K562 (cell line): ENCODE measurements at regions not wholly inside any gene's neighbourhood (a gene's known extent, or its start where the extent isn't known, plus 50 kb on each side); places are given as distances from the start of the nearest gene placed in this dataset.

Experiments used
- ATAC-seq: fragments of 200-7000 bp; cut with Tn5 transposase; 3 replicates; pipeline ENCODE4 v1.9.1; 2020; ENCODE audit warnings: moderate library complexity
- BruUV-seq: library from RNA; stranded (reverse); fragments of 400-500 nt; replicated peaks from 2 replicates; lab custom pipeline; 2021; lab: Mats Ljungman, UMichigan
- CTCF ChIA-PET: fragments of 300-600 bp; formaldehyde crosslinking; extraction: SDS; loops from one replicate; lab custom pipeline; 2021; ENCODE audit warnings: low intra/inter-chr PET ratio; lab: Yijun Ruan, JAX
- POLR2A ChIA-PET: fragments of 300-600, 350-650 bp; sonication (Branson Sonifier 250); formaldehyde crosslinking; extraction: SDS; loops from one replicate; lab custom pipeline; 2021; ENCODE audit warnings: antibody characterized with exemption, inconsistent platforms; lab: Yijun Ruan, JAX
- DNase-seq, 4 experiments: peaks; one replicate each; pipeline versions ENCODE4 v3.0.0 to v3.0.0-alpha.2; 2011 to 2018; ENCODE audit warnings: low spot score in 3 of 4, mixed read lengths in 3 of 4; ENCODE audit errors: extremely low read depth in 1 of 4
- FAIRE-seq: peaks from 2 replicates; lab custom pipeline; 2011; peaks lifted over from hg19 to GRCh38; lab: Jason Lieb, UNC
- H2AFZ ChIP-seq: 2 replicates; pipeline ENCODE4 v1.6.0; 2011; ENCODE audit warnings: low read depth, low read length, control low read depth, inconsistent platforms
- H3K27ac ChIP-seq: fragments of 200-600 bp; 3 replicates; pipeline ENCODE4 v1.8.0; 2011; ENCODE audit warnings: low read depth, mild to moderate bottlenecking, control low read depth, inconsistent platforms, low read length, moderate library complexity, mixed read lengths; ENCODE audit errors: extremely low read depth
- H3K27me3 ChIP-seq, 2 experiments: fragments of 300-600 bp in 1 of 2; 2 replicates in 1 of 2; 3 replicates in 1 of 2; pipeline versions ENCODE4 v1.6.0 to v1.8.0; 2011; ENCODE audit warnings: inconsistent platforms in 2 of 2, low read length in 2 of 2, mild to moderate bottlenecking in 1 of 2, mixed read lengths in 1 of 2, moderate library complexity in 1 of 2; ENCODE audit not compliant: control insufficient read depth in 2 of 2, insufficient read depth in 2 of 2
- H3K36me3 ChIP-seq: fragments of 300-600 bp; 3 replicates; pipeline ENCODE4 v1.8.0; 2011; ENCODE audit warnings: mild to moderate bottlenecking, low read length, inconsistent platforms; ENCODE audit not compliant: control insufficient read depth, insufficient read depth
- H3K4me1 ChIP-seq, 2 experiments: fragments of 200-600 bp in 1 of 2; replicated peaks in 1 of 2; 2 replicates in 1 of 2; 3 replicates in 1 of 2; pipeline versions ENCODE4 v1.5.1 to v1.8.0; 2011; ENCODE audit warnings: inconsistent platforms in 2 of 2, low read length in 2 of 2, mild to moderate bottlenecking in 1 of 2, mixed read lengths in 1 of 2, moderate library complexity in 1 of 2; ENCODE audit not compliant: control insufficient read depth in 2 of 2, insufficient read depth in 2 of 2
- H3K4me2 ChIP-seq: 2 replicates; pipeline ENCODE4 v1.6.1; 2011; ENCODE audit warnings: low read length, control low read depth, inconsistent platforms, mixed read lengths; ENCODE audit not compliant: insufficient read depth
- H3K4me3 ChIP-seq: fragments of 200-600 bp; sonication (generic), shearing (Covaris generic); 2 replicates; pipeline ENCODE4 v1.5.1; 2016; ENCODE audit warnings: control low read depth, inconsistent platforms
- H3K79me2 ChIP-seq: fragments of 200-600 bp; 3 replicates; pipeline ENCODE4 v1.8.0; 2011; ENCODE audit warnings: low read length, inconsistent platforms; ENCODE audit not compliant: control insufficient read depth, insufficient read depth
- H3K9ac ChIP-seq, 2 experiments: 2 replicates each; pipeline versions ENCODE4 v1.6.0 to v1.6.1; 2011; ENCODE audit warnings: low read depth in 2 of 2, low read length in 2 of 2, control low read depth in 1 of 2, inconsistent platforms in 1 of 2, mild to moderate bottlenecking in 1 of 2, mixed read lengths in 1 of 2; ENCODE audit not compliant: insufficient read depth in 1 of 2
- H3K9me1 ChIP-seq: one replicate; pipeline ENCODE4 v1.6.0; 2011; ENCODE audit warnings: inconsistent platforms, mild to moderate bottlenecking, low read length, moderate library complexity; ENCODE audit not compliant: control insufficient read depth, insufficient read depth
- H3K9me3 ChIP-seq: replicated peaks from 2 replicates; pipeline ENCODE4 v1.5.1; 2011; ENCODE audit warnings: low read depth, low read length, inconsistent platforms; ENCODE audit not compliant: control insufficient read depth, insufficient read depth
- H4K20me1 ChIP-seq: replicated peaks from 2 replicates; pipeline ENCODE4 v1.6.1; 2011; ENCODE audit warnings: low read length, inconsistent platforms, mixed read lengths; ENCODE audit not compliant: control insufficient read depth, insufficient read depth
- ILF3 ChIP-seq: fragments of 450-650 bp; IDR thresholded peaks from 2 replicates; pipeline ENCODE4 v1.6.1; 2018; ENCODE audit warnings: antibody characterized with exemption, mild to moderate bottlenecking, moderate library complexity, borderline replicate concordance
- MAFF ChIP-seq: IDR thresholded peaks from 2 replicates; pipeline ENCODE4 v1.6.1; 2012; ENCODE audit warnings: low read length, improper control_type of control experiment
- ZBTB17 ChIP-seq: fragments of 450-650 bp; formaldehyde crosslinking; IDR thresholded peaks from 2 replicates; pipeline ENCODE4 v1.4.0; 2020; ENCODE audit warnings: mild to moderate bottlenecking
- ZKSCAN8 ChIP-seq: fragments of 200-800 bp; sonication (Bioruptor generic); IDR thresholded peaks from 2 replicates; pipeline ENCODE4 v1.6.1; 2016; ENCODE audit warnings: missing genetic modification characterization, missing compliant biosample characterization
- ZNF445 ChIP-seq: fragments of 250-450 bp; sonication (Bioruptor Pico); IDR thresholded peaks from 2 replicates; pipeline ENCODE4 v1.4.0; 2020; ENCODE audit warnings: low read depth, mild to moderate bottlenecking, moderate library complexity
- ZNF830 ChIP-seq: fragments of 250-450 bp; sonication (Bioruptor Pico); IDR thresholded peaks from 2 replicates; pipeline ENCODE4 v1.5.0; 2021; ENCODE audit warnings: mild to moderate bottlenecking
- WGBS: fragments of 100-300 bp; shearing (Covaris generic); methylation state at CpG from one replicate; pipeline ENCODE4 v1.1.6; 2016; ENCODE audit warnings: low coverage, mixed read lengths; ENCODE audit not compliant: insufficient coverage; ENCODE audit errors: missing lambda C conversion rate; 5-methylcytosine and 5-hydroxymethylcytosine counted together
- in situ Hi-C: fragments of 300-500 bp; cut with MboI; formaldehyde crosslinking; loops from 4 replicates; pipeline ENCODE4 v1.15.0; 2018; ENCODE audit warnings: inconsistent platforms, mixed read lengths
- intact Hi-C: fragments of 100-400 bp; cut with micrococcal nuclease; formaldehyde crosslinking; loops from 2 replicates; pipeline ENCODE4 v1.14.2; 2022
- TF ChIP-seq, protein P1 (sequence below): IDR thresholded peaks from 3 replicates; pipeline ENCODE4 v1.6.1; 2011; ENCODE audit warnings: borderline replicate concordance, mild to moderate bottlenecking, moderate library complexity; ENCODE audit not compliant: insufficient read length; ENCODE audit errors: extremely low read depth

DNA sequence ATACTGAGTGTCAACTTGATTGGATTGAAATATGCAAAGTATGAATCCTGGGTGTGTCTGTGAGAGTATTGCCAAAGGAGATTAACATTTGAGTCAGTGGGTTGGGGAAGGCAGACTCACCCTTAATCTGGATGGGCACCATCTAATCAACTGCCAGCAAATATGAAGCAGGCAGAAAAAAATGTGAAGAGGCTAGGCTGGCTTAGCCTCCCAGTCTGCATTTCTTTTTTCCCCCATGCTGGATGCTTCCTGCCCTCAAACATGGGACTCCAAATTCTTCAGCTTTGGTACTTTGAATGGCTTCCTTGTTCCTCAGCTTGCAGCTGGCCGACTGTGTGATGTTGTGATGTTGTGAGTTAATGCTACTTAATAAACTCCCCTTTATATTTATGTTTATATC is 577.4 kb downstream of the CPS1 start:
- FAIRE-seq (no peak), ATAC-seq (no peak), DNase-seq (no peak)
- no peaks in the 10 kb centered on the region for H3K4me1 ChIP-seq
- H3K4me2 ChIP-seq, result no peak overlapping the region
- intact Hi-C loops (no loop called here), in situ Hi-C loops (no loop called here)
- CTCF ChIA-PET, result no interaction called here
- WGBS, result 0% methylated on average over 1 of the region's 1 CpG
- H3K27ac ChIP-seq, result no peak overlapping the region
- TF ChIP-seq ZNF445 (no peak), ZNF830 (CRISPR knock-in tag) (no peak)
- H3K9ac ChIP-seq, result no peak overlapping the region
- POLR2A ChIA-PET, result no interaction called here
- H3K27me3 ChIP-seq, result no peaks in the 10 kb centered on the region
- no peak overlapping the region for H2AFZ ChIP-seq
- no peaks in the 10 kb centered on the region for H3K79me2 ChIP-seq
- H3K9me1 ChIP-seq, result no peaks in the 10 kb centered on the region
- no peaks in the 10 kb centered on the region for H4K20me1 ChIP-seq
- no peak overlapping the region for H3K4me3 ChIP-seq
- H3K36me3 ChIP-seq, result no peaks in the 10 kb centered on the region
- no TSS peak for BruUV-seq
- H3K9me3 ChIP-seq, result no peaks in the 10 kb centered on the region

DNA sequence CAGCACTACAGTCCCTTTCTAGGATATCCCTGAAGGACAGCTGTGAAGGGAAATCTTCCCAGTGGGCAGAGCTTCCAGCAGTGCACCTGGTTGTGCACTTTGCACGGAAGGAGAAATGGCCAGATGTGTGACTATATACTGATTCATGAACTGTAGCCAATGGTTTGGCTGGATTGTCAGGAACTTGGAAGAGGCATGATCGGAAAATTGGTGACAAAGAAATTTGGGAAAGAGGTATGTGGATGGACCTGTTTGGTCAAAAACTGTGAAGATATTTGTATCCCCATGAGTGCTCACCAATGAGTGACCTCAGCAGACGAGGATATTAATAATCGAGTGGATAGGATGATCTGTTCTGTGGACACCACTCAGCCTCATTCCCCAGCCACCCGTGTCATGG is 582.2 kb downstream of the CPS1 start:
- no peaks in the 10 kb centered on the region for H3K9me1 ChIP-seq
- no TSS peak for BruUV-seq
- DNase-seq, result no peak
- intact Hi-C loops, result no loop called here
- POLR2A ChIA-PET, result no interaction called here
- no peaks in the 10 kb centered on the region for H3K27me3 ChIP-seq
- H3K4me2 ChIP-seq, result no peak overlapping the region
- no peaks in the 10 kb centered on the region for H4K20me1 ChIP-seq
- 0% methylated on average over 5 of the region's 5 CpGs for WGBS
- TF ChIP-seq MAFF (no peak), ZBTB17 (CRISPR knock-in tag) (no peak), ZKSCAN8 (CRISPR knock-in tag) (no peak), ILF3 (no peak)
- TF ChIP-seq, protein P1, sequence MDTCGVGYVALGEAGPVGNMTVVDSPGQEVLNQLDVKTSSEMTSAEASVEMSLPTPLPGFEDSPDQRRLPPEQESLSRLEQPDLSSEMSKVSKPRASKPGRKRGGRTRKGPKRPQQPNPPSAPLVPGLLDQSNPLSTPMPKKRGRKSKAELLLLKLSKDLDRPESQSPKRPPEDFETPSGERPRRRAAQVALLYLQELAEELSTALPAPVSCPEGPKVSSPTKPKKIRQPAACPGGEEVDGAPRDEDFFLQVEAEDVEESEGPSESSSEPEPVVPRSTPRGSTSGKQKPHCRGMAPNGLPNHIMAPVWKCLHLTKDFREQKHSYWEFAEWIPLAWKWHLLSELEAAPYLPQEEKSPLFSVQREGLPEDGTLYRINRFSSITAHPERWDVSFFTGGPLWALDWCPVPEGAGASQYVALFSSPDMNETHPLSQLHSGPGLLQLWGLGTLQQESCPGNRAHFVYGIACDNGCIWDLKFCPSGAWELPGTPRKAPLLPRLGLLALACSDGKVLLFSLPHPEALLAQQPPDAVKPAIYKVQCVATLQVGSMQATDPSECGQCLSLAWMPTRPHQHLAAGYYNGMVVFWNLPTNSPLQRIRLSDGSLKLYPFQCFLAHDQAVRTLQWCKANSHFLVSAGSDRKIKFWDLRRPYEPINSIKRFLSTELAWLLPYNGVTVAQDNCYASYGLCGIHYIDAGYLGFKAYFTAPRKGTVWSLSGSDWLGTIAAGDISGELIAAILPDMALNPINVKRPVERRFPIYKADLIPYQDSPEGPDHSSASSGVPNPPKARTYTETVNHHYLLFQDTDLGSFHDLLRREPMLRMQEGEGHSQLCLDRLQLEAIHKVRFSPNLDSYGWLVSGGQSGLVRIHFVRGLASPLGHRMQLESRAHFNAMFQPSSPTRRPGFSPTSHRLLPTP, result no peak
- no peak overlapping the region for H2AFZ ChIP-seq
- no peak overlapping the region for H3K9ac ChIP-seq
- no peaks in the 10 kb centered on the region for H3K79me2 ChIP-seq
- no peak for ATAC-seq
- in situ Hi-C loops, result no loop called here
- no peaks in the 10 kb centered on the region for H3K36me3 ChIP-seq
- CTCF ChIA-PET, result no interaction called here
- H3K27ac ChIP-seq, result no peak overlapping the region
- no peaks in the 10 kb centered on the region for H3K4me1 ChIP-seq
- H3K9me3 ChIP-seq, result no peaks in the 10 kb centered on the region
- no peak for FAIRE-seq
- H3K4me3 ChIP-seq, result no peak overlapping the region
